Esophagus muscularis mucosa (tissue), 4 donors: ENCODE measurements at regions not wholly inside any gene's neighbourhood (a gene's known extent, or its start where the extent isn't known, plus 50 kb on each side); places are given as distances from the start of the nearest gene placed in this dataset.

ENCODE experiments used
- DNase-seq: peaks from one replicate; pipeline ENCODE4 v3.0.0-alpha.2; 2017; ENCODE audit errors: extremely low spot score
- H3K27ac ChIP-seq, 4 donors: fragments of 200-600 bp; sonication (generic); replicated peaks in 1 of 4; 1 replicate in 3 of 4; 2 replicates in 1 of 4; pipeline ENCODE4 v1.5.1; 2016 to 2019; ENCODE audit warnings: mild to moderate bottlenecking in 1 of 4
- H3K27me3 ChIP-seq, 4 donors: fragments of 200-600 bp; sonication (generic); one replicate each; pipeline versions ENCODE4 v1.5.1 to v1.6.0; 2016 to 2019
- H3K36me3 ChIP-seq, 4 donors: fragments of 200-600 bp; sonication (generic); one replicate each; pipeline ENCODE4 v1.5.1; 2016 to 2019
- H3K4me1 ChIP-seq, 4 donors: fragments of 200-600 bp; sonication (generic); one replicate each; pipeline ENCODE4 v1.5.1; 2016 to 2019
- H3K4me3 ChIP-seq, 4 donors: fragments of 200-600 bp; sonication (generic); 1 replicate in 2 of 4; 2 replicates in 2 of 4; pipeline ENCODE4 v1.5.1; 2016 to 2019; ENCODE audit warnings: mild to moderate bottlenecking in 4 of 4, moderate library complexity in 1 of 4
- H3K9me3 ChIP-seq, 4 donors: fragments of 200-600 bp; sonication (generic); 1 replicate in 3 of 4; 2 replicates in 1 of 4; pipeline ENCODE4 v1.5.1; 2016 to 2019
- CTCF ChIP-seq, 3 experiments: fragments of 200-600 bp in 2 of 3; fragments of 450-650 bp in 1 of 3; sonication (generic) in 2 of 3; IDR thresholded peaks; one replicate each; pipeline ENCODE4 v1.5.1; 2017 to 2019; ENCODE audit warnings: antibody characterized with exemption in 3 of 3, mild to moderate bottlenecking in 2 of 3, moderate library complexity in 1 of 3
- EP300 ChIP-seq: sonication (generic); formaldehyde crosslinking; IDR thresholded peaks from one replicate; pipeline ENCODE4 v1.6.1; 2017; ENCODE audit warnings: antibody characterized with exemption
- POLR2A ChIP-seq: fragments of 450-650 bp; IDR thresholded peaks from one replicate; pipeline ENCODE4 v1.6.1; 2017; ENCODE audit warnings: antibody characterized with exemption, moderate library complexity, mild to moderate bottlenecking, low read depth
- POLR2AphosphoS5 ChIP-seq, 2 donors: sonication (generic); formaldehyde crosslinking; IDR thresholded peaks; one replicate each; pipeline ENCODE4 v1.6.1; 2017; ENCODE audit warnings: antibody characterized with exemption in 2 of 2
- WGBS: methylation state at CpG from one replicate; pipeline ENCODE4 v1.1.5; 2018; 5-methylcytosine and 5-hydroxymethylcytosine counted together
- intact Hi-C: fragments of 100-400 bp; cut with DNase I; formaldehyde crosslinking; loops from one replicate; pipeline ENCODE4 v1.15.1; 2023

GRCh38 chr17:79560527-79560926 lies 50.3 kb downstream of the RBFOX3 start:
- Histone ChIP-seq H3K27me3 (peaks cover 0 to 70% (median 5%) of the 10 kb centered on the region in 4 donors), H3K4me3 (no peak overlapping the region), H3K27ac (no peak overlapping the region), H3K4me1 (no peaks in the 10 kb centered on the region), H3K9me3 (no peaks in the 10 kb centered on the region), H3K36me3 (no peaks in the 10 kb centered on the region)
- TF ChIP-seq EP300 (no peak), CTCF (IDR thresholded peaks at IDR 0.05) (no peak), POLR2A (no peak), POLR2AphosphoS5 (IDR thresholded peaks at IDR 0.05) (no peak)
- no CpG with 5 or more reads among the region's 13 CpGs for WGBS
- DNase-seq = no peak
- intact Hi-C loops = no loop called here

- 93% methylated on average over 2 of the region's 2 CpGs for WGBS
- intact Hi-C loops = no loop called here
- no peak for DNase-seq
Measured at GRCh38 chr17:79559111-79559887, 51.6 kb downstream of the RBFOX3 start.

GRCh38 chr17:79558091-79558900 lies 52.6 kb downstream of the RBFOX3 start:
- intact Hi-C loops = no loop called here
- Histone ChIP-seq H3K36me3 (no peaks in the 10 kb centered on the region), H3K4me1 (no peaks in the 10 kb centered on the region), H3K4me3 (no peak overlapping the region), H3K27ac (no peak overlapping the region), H3K9me3 (no peaks in the 10 kb centered on the region), H3K27me3 (peaks cover 0 to 69% (median 5%) of the 10 kb centered on the region in 4 donors)
- WGBS = 45% methylated on average over 21 of the region's 24 CpGs
- TF ChIP-seq POLR2AphosphoS5 (IDR thresholded peaks at IDR 0.05) = no peak
- TF ChIP-seq EP300 = no peak
- no peak for TF ChIP-seq CTCF (IDR thresholded peaks at IDR 0.05)
- TF ChIP-seq POLR2A = no peak
- DNase-seq = no peak

More at GRCh38 chr17:79559111-79559887, 51.6 kb downstream of the RBFOX3 start:
- no peak for TF ChIP-seq POLR2AphosphoS5 (IDR thresholded peaks at IDR 0.05)
- no peak for TF ChIP-seq CTCF (IDR thresholded peaks at IDR 0.05)
- no peak for TF ChIP-seq POLR2A
- no peak for TF ChIP-seq EP300
- no peak overlapping the region for H3K4me3 ChIP-seq
- no peak overlapping the region for H3K27ac ChIP-seq
- no peaks in the 10 kb centered on the region for H3K36me3 ChIP-seq
- H3K4me1 ChIP-seq = no peaks in the 10 kb centered on the region
- H3K27me3 ChIP-seq = peaks cover 0 to 69% (median 5%) of the 10 kb centered on the region in 4 donors
- H3K9me3 ChIP-seq = no peaks in the 10 kb centered on the region

GRCh38 chr17:79557276-79558090 lies 53.4 kb downstream of the RBFOX3 start:
- Histone ChIP-seq H3K36me3 (no peaks in the 10 kb centered on the region), H3K4me1 (no peaks in the 10 kb centered on the region), H3K27ac (no peak overlapping the region), H3K4me3 (no peak overlapping the region), H3K27me3 (peaks cover 0 to 65% (median 5%) of the 10 kb centered on the region in 4 donors), H3K9me3 (peaks cover 0 to 7% (median 0%) of the 10 kb centered on the region in 4 donors)
- TF ChIP-seq POLR2A (no peak), EP300 (no peak), POLR2AphosphoS5 (IDR thresholded peaks at IDR 0.05) (no peak), CTCF (IDR thresholded peaks at IDR 0.05) (no peak)
- intact Hi-C loops = no loop called here
- no peak for DNase-seq
- WGBS = 58% methylated on average over 22 of the region's 22 CpGs
